ENCODE measurements at regions not wholly inside any gene's neighbourhood (a gene's known extent, or its start where the extent isn't known, plus 50 kb on each side); places are given as distances from the start of the nearest gene placed in this dataset.

DNA sequence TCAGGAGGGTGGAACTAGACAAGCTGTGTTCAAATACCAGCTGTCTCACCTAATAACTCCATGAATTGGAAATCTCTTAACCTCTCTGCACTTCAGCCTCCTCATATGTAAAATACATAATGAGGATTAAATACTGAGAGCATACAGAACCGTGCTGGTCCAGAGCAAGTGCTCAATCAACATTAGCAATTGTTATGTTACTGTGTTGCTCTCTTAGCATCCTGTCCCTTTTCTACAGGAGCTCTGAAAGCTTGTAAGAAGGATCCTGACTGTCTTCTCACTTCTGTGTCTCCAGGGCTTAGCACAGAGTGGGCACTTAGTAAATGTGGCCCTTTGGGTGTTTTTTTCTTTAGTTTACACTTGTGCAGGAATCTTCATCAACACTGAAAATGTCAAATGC lies 1456.1 kb upstream of the IGFBP7 start:
- H3K9me3 ChIP-seq (ENCODE audit: control insufficient read depth, insufficient read depth, low read length): no peaks in the 10 kb centered on the region
- H3K79me2 ChIP-seq (ENCODE audit: control insufficient read depth, low read length): no peaks in the 10 kb centered on the region
- no peak overlapping the region for H3K4me2 ChIP-seq (ENCODE audit: low read length)
- TF ChIP-seq EZH2phosphoT487 (IDR thresholded peaks at IDR 0.05; ENCODE audit: borderline replicate concordance, low read length): no peak
- TF ChIP-seq, protein P1, sequence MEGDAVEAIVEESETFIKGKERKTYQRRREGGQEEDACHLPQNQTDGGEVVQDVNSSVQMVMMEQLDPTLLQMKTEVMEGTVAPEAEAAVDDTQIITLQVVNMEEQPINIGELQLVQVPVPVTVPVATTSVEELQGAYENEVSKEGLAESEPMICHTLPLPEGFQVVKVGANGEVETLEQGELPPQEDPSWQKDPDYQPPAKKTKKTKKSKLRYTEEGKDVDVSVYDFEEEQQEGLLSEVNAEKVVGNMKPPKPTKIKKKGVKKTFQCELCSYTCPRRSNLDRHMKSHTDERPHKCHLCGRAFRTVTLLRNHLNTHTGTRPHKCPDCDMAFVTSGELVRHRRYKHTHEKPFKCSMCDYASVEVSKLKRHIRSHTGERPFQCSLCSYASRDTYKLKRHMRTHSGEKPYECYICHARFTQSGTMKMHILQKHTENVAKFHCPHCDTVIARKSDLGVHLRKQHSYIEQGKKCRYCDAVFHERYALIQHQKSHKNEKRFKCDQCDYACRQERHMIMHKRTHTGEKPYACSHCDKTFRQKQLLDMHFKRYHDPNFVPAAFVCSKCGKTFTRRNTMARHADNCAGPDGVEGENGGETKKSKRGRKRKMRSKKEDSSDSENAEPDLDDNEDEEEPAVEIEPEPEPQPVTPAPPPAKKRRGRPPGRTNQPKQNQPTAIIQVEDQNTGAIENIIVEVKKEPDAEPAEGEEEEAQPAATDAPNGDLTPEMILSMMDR (IDR thresholded peaks at IDR 0.05; ENCODE audit: low read depth, low read length, poor library complexity, severe bottlenecking): no peak
- H3K27me3 ChIP-seq (ENCODE audit: control insufficient read depth, low read length): no peaks in the 10 kb centered on the region
- H3F3A ChIP-seq (ENCODE audit: control insufficient read depth, insufficient read depth): no peaks in the 10 kb centered on the region
- no peaks in the 10 kb centered on the region for H3K9me2 ChIP-seq (replicated peaks; ENCODE audit: control insufficient read depth, low read length)
- H4K20me1 ChIP-seq (ENCODE audit: control insufficient read depth, insufficient read depth, low read depth, low read length): no peaks in the 10 kb centered on the region
- H3K36me3 ChIP-seq (ENCODE audit: control insufficient read depth, low read length): no peaks in the 10 kb centered on the region
- H3K4me1 ChIP-seq (ENCODE audit: control insufficient read depth, low read length): no peaks in the 10 kb centered on the region
- no peak overlapping the region for H3K27ac ChIP-seq (ENCODE audit: low read depth, low read length)
- H3K4me3 ChIP-seq (ENCODE audit: low read length): no peak overlapping the region

DNA sequence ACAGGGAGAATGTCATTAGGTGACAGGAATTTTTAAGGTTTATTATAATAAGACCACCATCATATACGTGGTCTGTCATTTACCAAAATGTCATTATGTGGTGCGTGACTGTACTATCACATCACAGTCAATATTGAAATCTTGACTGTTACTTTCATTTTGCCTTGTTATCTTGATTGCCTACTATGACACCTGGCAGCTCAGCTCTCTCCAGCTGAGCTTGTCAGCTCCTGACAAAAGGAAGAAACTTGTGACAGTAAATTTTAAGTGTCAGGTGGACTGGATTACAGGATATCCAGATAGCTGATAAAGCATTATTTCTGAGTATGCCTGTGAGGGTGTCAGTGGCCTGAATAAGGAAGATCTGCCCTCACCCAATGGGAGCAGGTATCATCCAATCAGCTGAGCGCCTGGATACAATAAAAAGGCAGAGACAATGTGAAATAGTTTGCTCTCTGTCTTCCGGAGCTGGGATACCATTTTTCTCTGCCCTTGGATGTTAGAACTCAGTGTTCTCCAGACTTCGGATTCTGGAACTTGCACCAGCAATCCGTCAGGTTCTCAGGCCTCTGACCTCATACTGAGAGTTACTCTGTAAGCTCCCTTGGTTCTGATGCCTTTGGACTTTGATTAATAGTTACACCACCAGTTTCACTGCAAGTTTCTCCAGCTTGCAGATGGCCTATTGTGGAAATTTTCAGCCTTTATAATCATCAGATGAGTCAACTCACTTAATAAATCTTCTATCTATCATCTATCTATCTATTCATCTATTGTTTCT lies 1454.7 kb upstream of the IGFBP7 start:
- Histone ChIP-seq H3K27me3 (ENCODE audit: control insufficient read depth, low read length) (no peaks in the 10 kb centered on the region), H3K36me3 (ENCODE audit: control insufficient read depth, low read length) (no peaks in the 10 kb centered on the region), H3K4me3 (ENCODE audit: low read length) (no peak overlapping the region), H3K9me2 (replicated peaks; ENCODE audit: control insufficient read depth, low read length) (no peaks in the 10 kb centered on the region), H3K4me1 (ENCODE audit: control insufficient read depth, low read length) (no peaks in the 10 kb centered on the region), H3K79me2 (ENCODE audit: control insufficient read depth, low read length) (no peaks in the 10 kb centered on the region), H3F3A (ENCODE audit: control insufficient read depth, insufficient read depth) (no peaks in the 10 kb centered on the region), H3K9me3 (ENCODE audit: control insufficient read depth, insufficient read depth, low read length) (no peaks in the 10 kb centered on the region), H3K27ac (ENCODE audit: low read depth, low read length) (no peak overlapping the region), H3K4me2 (ENCODE audit: low read length) (no peak overlapping the region), H4K20me1 (ENCODE audit: control insufficient read depth, insufficient read depth, low read depth, low read length) (no peaks in the 10 kb centered on the region)
- no peak for TF ChIP-seq EZH2phosphoT487 (IDR thresholded peaks at IDR 0.05; ENCODE audit: borderline replicate concordance, low read length)
- TF ChIP-seq, protein P1 (IDR thresholded peaks at IDR 0.05; ENCODE audit: low read depth, low read length, poor library complexity, severe bottlenecking): no peak

DNA sequence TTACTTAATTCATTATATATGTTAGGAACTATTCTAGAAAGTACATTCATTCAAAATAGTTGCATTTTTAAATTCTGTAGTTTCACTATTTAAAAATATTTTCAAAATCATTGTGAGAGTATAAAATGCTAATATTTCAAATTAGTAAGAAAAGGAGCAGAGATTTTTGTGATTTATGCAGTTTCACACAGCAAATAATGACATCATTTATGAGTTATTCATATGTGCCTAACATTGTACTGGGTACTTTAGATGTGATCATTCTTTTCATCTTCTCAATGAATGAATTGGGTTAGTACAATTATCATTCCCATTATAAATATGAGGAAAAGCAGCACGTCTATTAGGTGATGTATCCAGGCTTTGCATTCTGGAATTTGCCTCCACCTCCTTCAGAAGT lies 1451.0 kb upstream of the IGFBP7 start:
- TF ChIP-seq, protein P1 (IDR thresholded peaks at IDR 0.05; ENCODE audit: low read depth, low read length, poor library complexity, severe bottlenecking): no peak
- TF ChIP-seq EZH2phosphoT487 (IDR thresholded peaks at IDR 0.05; ENCODE audit: borderline replicate concordance, low read length): no peak
- no peaks in the 10 kb centered on the region for H3K9me2 ChIP-seq (replicated peaks; ENCODE audit: control insufficient read depth, low read length)
- H3K4me1 ChIP-seq (ENCODE audit: control insufficient read depth, low read length): no peaks in the 10 kb centered on the region
- H3K4me3 ChIP-seq (ENCODE audit: low read length): no peak overlapping the region
- H3F3A ChIP-seq (ENCODE audit: control insufficient read depth, insufficient read depth): no peaks in the 10 kb centered on the region
- no peaks in the 10 kb centered on the region for H3K79me2 ChIP-seq (ENCODE audit: control insufficient read depth, low read length)
- H3K27me3 ChIP-seq (ENCODE audit: control insufficient read depth, low read length): no peaks in the 10 kb centered on the region
- H3K36me3 ChIP-seq (ENCODE audit: control insufficient read depth, low read length): no peaks in the 10 kb centered on the region
- no peaks in the 10 kb centered on the region for H4K20me1 ChIP-seq (ENCODE audit: control insufficient read depth, insufficient read depth, low read depth, low read length)
- H3K9me3 ChIP-seq (ENCODE audit: control insufficient read depth, insufficient read depth, low read length): no peaks in the 10 kb centered on the region
- no peak overlapping the region for H3K4me2 ChIP-seq (ENCODE audit: low read length)
- no peak overlapping the region for H3K27ac ChIP-seq (ENCODE audit: low read depth, low read length)

Data from DOHH2 (cell line).